Calu3 (cell line): ENCODE measurements at regions not wholly inside any gene's neighbourhood (a gene's known extent, or its start where the extent isn't known, plus 50 kb on each side); places are given as distances from the start of the nearest gene placed in this dataset.
"Not testable (repeated sequence)": the region's sequence is repeated elsewhere in the genome, so short reads cannot be mapped to it uniquely, and the experiment has no call there.

ENCODE experiments used
- BruUV-seq: library from RNA; stranded (reverse); fragments of 400-500 nt; replicated peaks from 2 replicates; lab custom pipeline; 2021; lab: Mats Ljungman, UMichigan
- CTCF ChIA-PET: fragments of 300-600 bp; sonication (Branson Sonifier 250); formaldehyde crosslinking; loops from one replicate; lab custom pipeline; 2022; ENCODE audit warnings: antibody characterized with exemption; lab: Charles Lee
- DNase-seq: peaks from one replicate; pipeline ENCODE4 v3.0.0; 2022
- H3K27ac Mint-ChIP-seq: one replicate; pipeline ENCODE4 v1.8.0; 2022; ENCODE audit warnings: mixed read lengths; ENCODE audit not compliant: unreplicated experiment
- H3K27me3 Mint-ChIP-seq: one replicate; pipeline ENCODE4 v1.8.0; 2022; ENCODE audit warnings: mixed read lengths; ENCODE audit not compliant: unreplicated experiment
- H3K36me3 Mint-ChIP-seq: one replicate; pipeline ENCODE4 v1.8.0; 2022; ENCODE audit warnings: mild to moderate bottlenecking, moderate library complexity, mixed read lengths; ENCODE audit not compliant: insufficient read depth, unreplicated experiment
- H3K4me1 Mint-ChIP-seq: one replicate; pipeline ENCODE4 v1.8.0; 2022; ENCODE audit warnings: mild to moderate bottlenecking, low read depth, mixed read lengths; ENCODE audit not compliant: unreplicated experiment
- H3K4me3 Mint-ChIP-seq: one replicate; pipeline ENCODE4 v1.8.0; 2022; ENCODE audit warnings: mild to moderate bottlenecking, low read depth, moderate library complexity, mixed read lengths; ENCODE audit not compliant: unreplicated experiment
- H3K9me3 Mint-ChIP-seq: one replicate; pipeline ENCODE4 v1.8.0; 2022; ENCODE audit warnings: low read depth, mixed read lengths; ENCODE audit not compliant: unreplicated experiment
- intact Hi-C: fragments of 100-400 bp; cut with micrococcal nuclease; formaldehyde crosslinking; loops from one replicate; pipeline ENCODE4 v1.10.0; 2022; ENCODE audit not compliant: unreplicated experiment
- TF ChIP-seq, protein P1 (sequence below): fragments of 200-600 bp; IDR thresholded peaks from one replicate; pipeline ENCODE4 v1.8.0; 2022; ENCODE audit warnings: antibody characterized with exemption; ENCODE audit not compliant: unreplicated experiment

DNA sequence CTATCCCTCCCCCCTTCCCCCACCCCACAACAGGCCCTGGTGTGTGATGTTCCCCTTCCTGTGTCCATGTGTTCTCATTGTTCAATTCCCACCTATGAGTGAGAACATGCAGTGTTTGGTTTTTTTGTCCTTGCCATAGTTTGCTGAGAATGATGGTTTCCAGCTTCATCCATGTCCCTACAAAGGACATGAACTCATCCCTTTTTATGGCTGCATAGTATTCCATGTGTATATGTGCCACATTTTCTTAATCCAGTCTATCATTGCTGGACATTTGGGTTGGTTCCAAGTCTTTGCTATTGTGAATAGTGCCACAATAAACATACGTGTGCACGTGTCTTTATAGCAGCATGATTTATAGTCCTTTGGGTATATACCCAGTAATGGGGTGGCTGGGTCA, 52.3 kb upstream of the MAN1A2 start:
- H3K36me3 Mint-ChIP-seq, H3K4me3 Mint-ChIP-seq, H3K4me1 Mint-ChIP-seq, intact Hi-C loops, H3K27me3 Mint-ChIP-seq, H3K27ac Mint-ChIP-seq, BruUV-seq, H3K9me3 Mint-ChIP-seq, CTCF ChIA-PET, DNase-seq: not testable (repeated sequence)

GRCh38 chr1:117313555-117313954, 53.7 kb upstream of the MAN1A2 start:
- Mint-ChIP-seq H3K36me3 (no peaks in the 10 kb centered on the region), H3K4me3 (no peak overlapping the region), H3K9me3 (no peaks in the 10 kb centered on the region), H3K27me3 (no peaks in the 10 kb centered on the region), H3K4me1 (no peaks in the 10 kb centered on the region), H3K27ac (no peak overlapping the region)
- intact Hi-C loops, result no loop called here
- BruUV-seq, result no TSS peak
- TF ChIP-seq, protein P1, sequence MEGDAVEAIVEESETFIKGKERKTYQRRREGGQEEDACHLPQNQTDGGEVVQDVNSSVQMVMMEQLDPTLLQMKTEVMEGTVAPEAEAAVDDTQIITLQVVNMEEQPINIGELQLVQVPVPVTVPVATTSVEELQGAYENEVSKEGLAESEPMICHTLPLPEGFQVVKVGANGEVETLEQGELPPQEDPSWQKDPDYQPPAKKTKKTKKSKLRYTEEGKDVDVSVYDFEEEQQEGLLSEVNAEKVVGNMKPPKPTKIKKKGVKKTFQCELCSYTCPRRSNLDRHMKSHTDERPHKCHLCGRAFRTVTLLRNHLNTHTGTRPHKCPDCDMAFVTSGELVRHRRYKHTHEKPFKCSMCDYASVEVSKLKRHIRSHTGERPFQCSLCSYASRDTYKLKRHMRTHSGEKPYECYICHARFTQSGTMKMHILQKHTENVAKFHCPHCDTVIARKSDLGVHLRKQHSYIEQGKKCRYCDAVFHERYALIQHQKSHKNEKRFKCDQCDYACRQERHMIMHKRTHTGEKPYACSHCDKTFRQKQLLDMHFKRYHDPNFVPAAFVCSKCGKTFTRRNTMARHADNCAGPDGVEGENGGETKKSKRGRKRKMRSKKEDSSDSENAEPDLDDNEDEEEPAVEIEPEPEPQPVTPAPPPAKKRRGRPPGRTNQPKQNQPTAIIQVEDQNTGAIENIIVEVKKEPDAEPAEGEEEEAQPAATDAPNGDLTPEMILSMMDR, result no peak
- no peak for DNase-seq
- CTCF ChIA-PET, result no interaction called here

GRCh38 chr1:117312453-117313138, 54.7 kb upstream of the MAN1A2 start:
- intact Hi-C loops, result no loop called here
- Mint-ChIP-seq H3K9me3 (no peaks in the 10 kb centered on the region), H3K4me3 (no peak overlapping the region), H3K27me3 (no peaks in the 10 kb centered on the region), H3K36me3 (no peaks in the 10 kb centered on the region), H3K4me1 (no peaks in the 10 kb centered on the region), H3K27ac (no peak overlapping the region)
- DNase-seq, result no peak
- TF ChIP-seq, protein P1, result no peak
- CTCF ChIA-PET, result no interaction called here
- BruUV-seq, result no TSS peak

DNA sequence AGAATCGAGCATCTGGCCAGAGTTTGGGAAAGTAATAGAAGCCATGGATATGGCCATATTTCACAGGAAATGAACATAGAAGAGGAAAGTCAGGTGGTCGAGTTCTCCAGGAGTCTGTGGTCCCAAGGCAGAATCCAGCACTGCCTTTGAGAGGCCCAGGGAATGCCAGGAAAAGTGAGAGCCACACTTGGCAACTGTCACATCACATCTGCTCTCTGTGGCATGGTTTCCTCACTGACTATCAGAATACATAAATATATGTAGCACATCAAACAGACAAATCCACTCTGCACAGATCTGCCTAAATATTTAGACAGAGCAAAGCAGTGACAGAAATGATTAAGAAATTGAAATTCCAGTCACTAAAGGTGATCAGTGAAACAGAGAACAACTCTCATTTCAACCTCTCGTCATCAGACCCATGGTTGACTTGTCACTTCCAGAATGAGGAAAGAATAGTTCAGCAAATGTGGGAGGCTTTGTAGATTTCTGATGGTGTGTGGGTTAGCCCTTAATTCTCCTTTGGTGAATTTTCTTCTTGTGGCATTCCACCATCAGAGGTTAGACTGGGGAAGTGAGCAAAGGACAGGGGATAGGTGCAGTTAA, 58.8 kb upstream of the MAN1A2 start:
- Mint-ChIP-seq H3K4me1 (no peaks in the 10 kb centered on the region), H3K4me3 (no peak overlapping the region), H3K27ac (no peak overlapping the region), H3K36me3 (no peaks in the 10 kb centered on the region), H3K27me3 (no peaks in the 10 kb centered on the region), H3K9me3 (no peaks in the 10 kb centered on the region)
- BruUV-seq, result no TSS peak
- no peak for DNase-seq
- CTCF ChIA-PET, result no interaction called here
- intact Hi-C loops, result no loop called here
- TF ChIP-seq, protein P1, result no peak

GRCh38 chr1:117301901-117302300, 65.3 kb upstream of the MAN1A2 start:
- Mint-ChIP-seq H3K9me3 (no peaks in the 10 kb centered on the region), H3K36me3 (no peaks in the 10 kb centered on the region), H3K27ac (no peak overlapping the region), H3K27me3 (no peaks in the 10 kb centered on the region), H3K4me3 (no peak overlapping the region), H3K4me1 (no peaks in the 10 kb centered on the region)
- TF ChIP-seq, protein P1, result no peak
- no TSS peak for BruUV-seq
- intact Hi-C loops, result no loop called here
- no peak for DNase-seq
- CTCF ChIA-PET, result no interaction called here

DNA sequence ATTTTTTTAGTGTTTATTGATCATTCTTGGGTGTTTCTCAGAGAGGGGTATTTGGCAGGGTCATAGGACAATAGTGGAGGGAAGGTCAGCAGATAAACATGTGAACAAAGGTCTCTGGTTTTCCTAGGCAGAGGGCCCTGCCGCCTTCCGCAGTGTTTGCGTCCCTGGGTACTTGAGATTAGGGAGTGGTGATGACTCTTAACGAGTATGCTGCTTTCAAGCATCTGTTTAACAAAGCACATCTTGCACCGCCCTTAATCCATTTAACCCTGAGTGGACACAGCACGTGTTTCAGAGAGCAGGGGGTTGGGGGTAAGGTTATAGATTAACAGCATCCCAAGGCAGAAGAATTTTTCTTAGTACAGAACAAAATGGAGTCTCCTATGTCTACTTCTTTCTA, 67.1 kb upstream of the MAN1A2 start:
- DNase-seq, H3K36me3 Mint-ChIP-seq, H3K27ac Mint-ChIP-seq, H3K4me1 Mint-ChIP-seq, BruUV-seq, H3K27me3 Mint-ChIP-seq, intact Hi-C loops, H3K4me3 Mint-ChIP-seq, CTCF ChIA-PET, H3K9me3 Mint-ChIP-seq: not testable (repeated sequence)
